PC-3 (cell line): ENCODE measurements at regions not wholly inside any gene's neighbourhood (a gene's known extent, or its start where the extent isn't known, plus 50 kb on each side); places are given as distances from the start of the nearest gene placed in this dataset.

Experiments
- ATAC-seq: fragments of 200-7000 bp; cut with Tn5 transposase; 2 replicates; pipeline ENCODE4 v1.9.1; 2020; ENCODE audit warnings: mild to moderate bottlenecking, moderate library complexity
- BruUV-seq: library from RNA; stranded (reverse); fragments of 400-500 nt; replicated peaks from 2 replicates; lab custom pipeline; 2021; lab: Mats Ljungman, UMichigan
- CTCF ChIA-PET: fragments of 300-600 bp; sonication (Branson Sonifier 250); formaldehyde crosslinking; loops from one replicate; lab custom pipeline; 2022; ENCODE audit warnings: antibody characterized with exemption; lab: Charles Lee
- POLR2A ChIA-PET: fragments of 300-600 bp; sonication (Branson Sonifier 250); formaldehyde crosslinking; loops from one replicate; lab custom pipeline; 2022; ENCODE audit warnings: antibody characterized with exemption; ENCODE audit not compliant: unreplicated experiment; lab: Charles Lee
- DNase-seq: peaks from one replicate; pipeline ENCODE4 v3.0.0-alpha.2; 2015
- H2AFZ ChIP-seq: fragments of 300-600 bp; sonication (generic); 2 replicates; pipeline ENCODE4 v1.6.0; 2016; ENCODE audit warnings: antibody characterized with exemption, low read length
- H3F3A ChIP-seq: fragments of 300-600 bp; sonication (generic); one replicate; pipeline ENCODE4 v1.6.0; 2017; ENCODE audit warnings: antibody characterized with exemption, low read length, control low read depth, mild to moderate bottlenecking; ENCODE audit not compliant: unreplicated experiment
- H3K27ac ChIP-seq: fragments of 300-600 bp; sonication (generic); 2 replicates; pipeline ENCODE4 v1.5.1; 2016; ENCODE audit warnings: mild to moderate bottlenecking, low read length
- H3K27me3 ChIP-seq: fragments of 300-600 bp; sonication (generic); 2 replicates; pipeline ENCODE4 v1.6.1; 2016; ENCODE audit warnings: low read length, mixed read lengths
- H3K36me3 ChIP-seq: fragments of 300-600 bp; sonication (generic); 2 replicates; pipeline ENCODE4 v1.6.1; 2016; ENCODE audit warnings: low read depth, mixed run types, low read length, mixed read lengths
- H3K4me1 ChIP-seq: fragments of 300-600 bp; sonication (generic); 2 replicates; pipeline ENCODE4 v1.5.1; 2016; ENCODE audit warnings: low read length; ENCODE audit not compliant: insufficient read depth
- H3K4me2 ChIP-seq: fragments of 300-600 bp; sonication (generic); 2 replicates; pipeline ENCODE4 v1.6.0; 2016; ENCODE audit warnings: low read length
- H3K4me3 ChIP-seq: fragments of 300-600 bp; sonication (generic); 2 replicates; pipeline ENCODE4 v1.5.1; 2016; ENCODE audit warnings: mild to moderate bottlenecking, low read length, mixed read lengths
- H3K79me2 ChIP-seq: fragments of 300-600 bp; sonication (generic); 2 replicates; pipeline ENCODE4 v1.6.1; 2017; ENCODE audit warnings: low read length, mixed read lengths
- H3K9ac ChIP-seq: fragments of 300-600 bp; sonication (generic); 2 replicates; pipeline ENCODE4 v1.6.0; 2016; ENCODE audit warnings: mild to moderate bottlenecking, low read length
- H3K9me2 ChIP-seq: fragments of 300-600 bp; sonication (generic); replicated peaks from 2 replicates; pipeline ENCODE4 v1.6.1; 2016; ENCODE audit warnings: mixed run types, low read length, mixed read lengths
- H3K9me3 ChIP-seq: fragments of 300-600 bp; sonication (generic); 2 replicates; pipeline ENCODE4 v1.6.1; 2016; ENCODE audit warnings: low read length, mixed read lengths
- H4K20me1 ChIP-seq: fragments of 300-600 bp; sonication (generic); 2 replicates; pipeline ENCODE4 v1.6.1; 2016; ENCODE audit warnings: low read length, mixed read lengths
- CTCF ChIP-seq: fragments of 300-600 bp; sonication (generic); conservative IDR thresholded peaks from 2 replicates; pipeline ENCODE4 v1.5.1; 2017; ENCODE audit warnings: antibody characterized with exemption, low read depth, mild to moderate bottlenecking, low read length
- EZH2 ChIP-seq: fragments of 300-600 bp; sonication (generic); IDR thresholded peaks from one replicate; pipeline ENCODE4 v1.6.1; 2017; ENCODE audit warnings: antibody characterized with exemption, mild to moderate bottlenecking, low read length; ENCODE audit not compliant: unreplicated experiment
- EZH2phosphoT487 ChIP-seq: fragments of 300-600 bp; sonication (generic); IDR thresholded peaks from 2 replicates; pipeline ENCODE4 v1.6.1; 2018; ENCODE audit warnings: mild to moderate bottlenecking, antibody characterized with exemption, low read length, borderline replicate concordance
- intact Hi-C: fragments of 100-400 bp; cut with micrococcal nuclease; formaldehyde crosslinking; loops from 2 replicates; pipeline ENCODE4 v1.9.0; 2023

GRCh38 chr15:48058371-48058770 lies 62.4 kb upstream of the SLC24A5 start:
- no peak overlapping the region for H3K4me3 ChIP-seq
- H2AFZ ChIP-seq = no peak overlapping the region
- no peaks in the 10 kb centered on the region for H3K27me3 ChIP-seq
- no peak overlapping the region for H3K9ac ChIP-seq
- H3K27ac ChIP-seq = no peak overlapping the region
- no peaks in the 10 kb centered on the region for H3F3A ChIP-seq
- ChIA-PET CTCF (no interaction called here), POLR2A (no interaction called here)
- H3K79me2 ChIP-seq = no peaks in the 10 kb centered on the region
- H3K36me3 ChIP-seq = no peaks in the 10 kb centered on the region
- no peaks in the 10 kb centered on the region for H4K20me1 ChIP-seq
- H3K4me2 ChIP-seq = no peak overlapping the region
- BruUV-seq = no TSS peak
- intact Hi-C loops = no loop called here
- no peaks in the 10 kb centered on the region for H3K9me3 ChIP-seq
- peaks cover 5% of the 10 kb centered on the region for H3K4me1 ChIP-seq
- no peak for TF ChIP-seq CTCF
- no peak for TF ChIP-seq EZH2phosphoT487
- TF ChIP-seq EZH2 = no peak
- ATAC-seq = no peak
- DNase-seq = no peak
- H3K9me2 ChIP-seq = no peaks in the 10 kb centered on the region

GRCh38 chr15:48059791-48060190 lies 61.0 kb upstream of the SLC24A5 start:
- no peak for ATAC-seq
- BruUV-seq = no TSS peak
- Histone ChIP-seq H3K9ac (no peak overlapping the region), H4K20me1 (no peaks in the 10 kb centered on the region), H3F3A (no peaks in the 10 kb centered on the region), H3K36me3 (no peaks in the 10 kb centered on the region), H3K4me1 (peaks cover 5% of the 10 kb centered on the region), H3K4me2 (no peak overlapping the region), H3K27me3 (no peaks in the 10 kb centered on the region), H3K9me3 (no peaks in the 10 kb centered on the region), H3K27ac (no peak overlapping the region), H3K79me2 (no peaks in the 10 kb centered on the region), H3K4me3 (no peak overlapping the region), H3K9me2 (no peaks in the 10 kb centered on the region), H2AFZ (no peak overlapping the region)
- intact Hi-C loops = no loop called here
- DNase-seq = no peak
- POLR2A ChIA-PET = no interaction called here
- CTCF ChIA-PET = no interaction called here
- TF ChIP-seq EZH2phosphoT487 (no peak), EZH2 (no peak), CTCF (no peak)

GRCh38 chr15:48060396-48060795 lies 60.4 kb upstream of the SLC24A5 start:
- Histone ChIP-seq H3K36me3 (no peaks in the 10 kb centered on the region), H3K4me3 (no peak overlapping the region), H3K9ac (no peak overlapping the region), H3K79me2 (no peaks in the 10 kb centered on the region), H4K20me1 (no peaks in the 10 kb centered on the region), H3K4me1 (peaks cover 5% of the 10 kb centered on the region), H3K9me2 (no peaks in the 10 kb centered on the region), H3K27me3 (no peaks in the 10 kb centered on the region), H3F3A (no peaks in the 10 kb centered on the region), H3K9me3 (no peaks in the 10 kb centered on the region), H3K4me2 (no peak overlapping the region), H3K27ac (no peak overlapping the region), H2AFZ (no peak overlapping the region)
- DNase-seq (no peak), ATAC-seq (no peak)
- ChIA-PET POLR2A (no interaction called here), CTCF (no interaction called here)
- no TSS peak for BruUV-seq
- intact Hi-C loops = no loop called here
- no peak for TF ChIP-seq EZH2phosphoT487
- TF ChIP-seq EZH2 = no peak
- TF ChIP-seq CTCF = no peak
